Activated CD4-positive, alpha-beta T cell treated with anti-CD3 and anti-CD28 coated beads for 36 hours (primary cell): ENCODE measurements at regions not wholly inside any gene's neighbourhood (a gene's known extent, or its start where the extent isn't known, plus 50 kb on each side); places are given as distances from the start of the nearest gene placed in this dataset.
"Not testable (repeated sequence)": the region's sequence is repeated elsewhere in the genome, so short reads cannot be mapped to it uniquely, and the experiment has no call there.

Experiments used
- ATAC-seq: fragments of 200-7000 bp; cut with Tn5 transposase; one replicate; pipeline ENCODE4 v1.10.0; 2021; ENCODE audit warnings: mild to moderate bottlenecking, moderate library complexity
- CTCF ChIA-PET: fragments of 350-600 bp; sonication (Branson Sonifier 250); formaldehyde crosslinking; loops from one replicate; lab custom pipeline; 2021; ENCODE audit warnings: antibody characterized with exemption; lab: Charles Lee
- POLR2A ChIA-PET: fragments of 350-600 bp; sonication (Branson Sonifier 250); formaldehyde crosslinking; loops from one replicate; lab custom pipeline; 2021; ENCODE audit warnings: antibody characterized with exemption, inconsistent platforms; lab: Charles Lee
- DNase-seq: peaks from one replicate; pipeline ENCODE4 v3.0.0-alpha.2; 2020
- H3K27ac Mint-ChIP-seq: one replicate; pipeline ENCODE4 v1.8.0; 2021; ENCODE audit warnings: mixed read lengths
- H3K27me3 Mint-ChIP-seq: one replicate; pipeline ENCODE4 v1.8.0; 2021; ENCODE audit warnings: mixed read lengths
- H3K36me3 Mint-ChIP-seq: one replicate; pipeline ENCODE4 v1.8.0; 2021; ENCODE audit warnings: low read depth, mixed read lengths
- H3K4me1 Mint-ChIP-seq: one replicate; pipeline ENCODE4 v1.8.0; 2021; ENCODE audit warnings: mixed read lengths
- H3K4me3 Mint-ChIP-seq: one replicate; pipeline ENCODE4 v1.8.0; 2021; ENCODE audit warnings: mild to moderate bottlenecking, moderate library complexity, mixed read lengths
- H3K9me3 Mint-ChIP-seq: one replicate; pipeline ENCODE4 v1.8.0; 2021; ENCODE audit warnings: low read depth, mixed read lengths
- intact Hi-C, 2 experiments: fragments of 100-400 bp; cut with DNase I in 1 of 2; cut with micrococcal nuclease in 1 of 2; formaldehyde crosslinking; loops; one replicate each; pipeline versions ENCODE4 v1.14.2 to v1.15.1; 2022 to 2024; cut with DNase I, micrococcal nuclease

- Mint-ChIP-seq H3K27me3 (no peaks in the 10 kb centered on the region), H3K27ac (no peak overlapping the region), H3K4me1 (no peaks in the 10 kb centered on the region), H3K9me3 (peaks cover 2% of the 10 kb centered on the region), H3K36me3 (no peaks in the 10 kb centered on the region), H3K4me3 (no peak overlapping the region)
- DNase-seq (no peak), ATAC-seq (no peak)
- ChIA-PET POLR2A (no interaction called here), CTCF (no interaction called here)
- intact Hi-C loops, result no loop called here
Measured at GRCh38 chr15:96187341-96188305, 142.9 kb upstream of the NR2F2 start.

- ATAC-seq (no peak), DNase-seq (no peak)
- ChIA-PET CTCF (no interaction called here), POLR2A (no interaction called here)
- Mint-ChIP-seq H3K27me3 (peaks cover 6% of the 10 kb centered on the region), H3K4me1 (no peaks in the 10 kb centered on the region), H3K27ac (no peak overlapping the region), H3K4me3 (no peak overlapping the region), H3K9me3 (peaks cover 8% of the 10 kb centered on the region), H3K36me3 (no peaks in the 10 kb centered on the region)
- intact Hi-C loops, result loop anchor here in 1 of 2 experiments (5.0 kb wide), 1 partner anchor 50 kb away; no protein-coding TSS in a partner anchor
Measured at GRCh38 chr15:96197721-96198120, 132.8 kb upstream of the NR2F2 start.

- ATAC-seq (no peak), DNase-seq (no peak)
- Mint-ChIP-seq H3K9me3 (peaks cover 8% of the 10 kb centered on the region), H3K4me3 (no peak overlapping the region), H3K4me1 (no peaks in the 10 kb centered on the region), H3K27ac (no peak overlapping the region), H3K27me3 (peaks cover 6% of the 10 kb centered on the region), H3K36me3 (no peaks in the 10 kb centered on the region)
- ChIA-PET CTCF (no interaction called here), POLR2A (no interaction called here)
- intact Hi-C loops, result loop anchor here in 1 of 2 experiments (5.0 kb wide), 1 partner anchor 52 kb away; no protein-coding TSS in a partner anchor
Measured at GRCh38 chr15:96199111-96199510, 131.4 kb upstream of the NR2F2 start.

GRCh38 chr15:96200357-96200967 lies 130.0 kb upstream of the NR2F2 start:
- Mint-ChIP-seq H3K4me1 (no peaks in the 10 kb centered on the region), H3K9me3 (peaks cover 8% of the 10 kb centered on the region), H3K36me3 (no peaks in the 10 kb centered on the region), H3K27me3 (peaks cover 6% of the 10 kb centered on the region), H3K27ac (no peak overlapping the region), H3K4me3 (no peak overlapping the region)
- POLR2A ChIA-PET, result no interaction called here
- CTCF ChIA-PET, result no interaction called here
- ATAC-seq (no peak), DNase-seq (no peak)
- intact Hi-C loops, result no loop called here

GRCh38 chr15:96201696-96202095 lies 128.8 kb upstream of the NR2F2 start:
- ATAC-seq, result no peak
- Mint-ChIP-seq H3K4me3 (no peak overlapping the region), H3K27me3 (peaks cover 6% of the 10 kb centered on the region), H3K9me3 (peaks cover 9% of the 10 kb centered on the region), H3K4me1 (no peaks in the 10 kb centered on the region), H3K36me3 (no peaks in the 10 kb centered on the region), H3K27ac (no peak overlapping the region)
- no peak for DNase-seq
- CTCF ChIA-PET, result no interaction called here
- POLR2A ChIA-PET, result no interaction called here
- intact Hi-C loops, result no loop called here

- H3K36me3 Mint-ChIP-seq, intact Hi-C loops, H3K4me3 Mint-ChIP-seq, H3K27ac Mint-ChIP-seq, H3K9me3 Mint-ChIP-seq, ATAC-seq, CTCF ChIA-PET, POLR2A ChIA-PET, DNase-seq, H3K4me1 Mint-ChIP-seq, H3K27me3 Mint-ChIP-seq: not testable (repeated sequence)
Measured at GRCh38 chr15:96205588-96205987, 124.9 kb upstream of the NR2F2 start.

GRCh38 chr15:96207377-96208006 lies 123.0 kb upstream of the NR2F2 start:
- Mint-ChIP-seq H3K9me3 (peaks cover 4% of the 10 kb centered on the region), H3K36me3 (no peaks in the 10 kb centered on the region), H3K4me3 (no peak overlapping the region), H3K27me3 (no peaks in the 10 kb centered on the region), H3K27ac (no peak overlapping the region), H3K4me1 (no peaks in the 10 kb centered on the region)
- ChIA-PET CTCF (no interaction called here), POLR2A (no interaction called here)
- DNase-seq (no peak), ATAC-seq (no peak)
- intact Hi-C loops, result loop anchor here in 1 of 2 experiments (2.0 kb wide), 1 partner anchor 71 kb away; no protein-coding TSS in a partner anchor

GRCh38 chr15:96209285-96209735 lies 121.2 kb upstream of the NR2F2 start:
- ChIA-PET CTCF (no interaction called here), POLR2A (no interaction called here)
- Mint-ChIP-seq H3K27me3 (no peaks in the 10 kb centered on the region), H3K9me3 (peaks cover 4% of the 10 kb centered on the region), H3K36me3 (no peaks in the 10 kb centered on the region), H3K27ac (no peak overlapping the region), H3K4me3 (no peak overlapping the region), H3K4me1 (no peaks in the 10 kb centered on the region)
- intact Hi-C loops, result no loop called here
- ATAC-seq, result no peak
- DNase-seq, result no peak

GRCh38 chr15:96213045-96213444 lies 117.5 kb upstream of the NR2F2 start:
- no peaks in the 10 kb centered on the region for H3K4me1 Mint-ChIP-seq
- no peak for ATAC-seq
- CTCF ChIA-PET, result no interaction called here
- H3K27me3 Mint-ChIP-seq, result no peaks in the 10 kb centered on the region
- POLR2A ChIA-PET, result no interaction called here
- peaks cover 2% of the 10 kb centered on the region for H3K9me3 Mint-ChIP-seq
- intact Hi-C loops, result no loop called here
- no peak overlapping the region for H3K27ac Mint-ChIP-seq
- H3K4me3 Mint-ChIP-seq, result no peak overlapping the region
- H3K36me3 Mint-ChIP-seq, result no peaks in the 10 kb centered on the region
- no peak for DNase-seq

GRCh38 chr15:96213896-96214295 lies 116.6 kb upstream of the NR2F2 start:
- Mint-ChIP-seq H3K27me3 (no peaks in the 10 kb centered on the region), H3K4me1 (no peaks in the 10 kb centered on the region), H3K36me3 (no peaks in the 10 kb centered on the region), H3K9me3 (peaks cover 2% of the 10 kb centered on the region), H3K4me3 (no peak overlapping the region), H3K27ac (no peak overlapping the region)
- ATAC-seq (no peak), DNase-seq (no peak)
- ChIA-PET CTCF (no interaction called here), POLR2A (no interaction called here)
- intact Hi-C loops, result no loop called here

- H3K4me3 Mint-ChIP-seq, H3K36me3 Mint-ChIP-seq, intact Hi-C loops, H3K9me3 Mint-ChIP-seq, CTCF ChIA-PET, POLR2A ChIA-PET, H3K27ac Mint-ChIP-seq, DNase-seq, H3K4me1 Mint-ChIP-seq, H3K27me3 Mint-ChIP-seq, ATAC-seq: not testable (repeated sequence)
Measured at GRCh38 chr15:96216481-96216880, 114.0 kb upstream of the NR2F2 start.
